Colon (tissue), 2 donors: ENCODE measurements at regions not wholly inside any gene's neighbourhood (a gene's known extent, or its start where the extent isn't known, plus 50 kb on each side); places are given as distances from the start of the nearest gene placed in this dataset.
"Not testable (repeated sequence)": the region's sequence is repeated elsewhere in the genome, so short reads cannot be mapped to it uniquely, and the experiment has no call there.

Experiments
- FAIRE-seq: peaks from 2 replicates; lab custom pipeline; 2012; peaks lifted over from hg19 to GRCh38; lab: Jason Lieb, UNC
- donor health status: control.
- donor health status: control.

DNA sequence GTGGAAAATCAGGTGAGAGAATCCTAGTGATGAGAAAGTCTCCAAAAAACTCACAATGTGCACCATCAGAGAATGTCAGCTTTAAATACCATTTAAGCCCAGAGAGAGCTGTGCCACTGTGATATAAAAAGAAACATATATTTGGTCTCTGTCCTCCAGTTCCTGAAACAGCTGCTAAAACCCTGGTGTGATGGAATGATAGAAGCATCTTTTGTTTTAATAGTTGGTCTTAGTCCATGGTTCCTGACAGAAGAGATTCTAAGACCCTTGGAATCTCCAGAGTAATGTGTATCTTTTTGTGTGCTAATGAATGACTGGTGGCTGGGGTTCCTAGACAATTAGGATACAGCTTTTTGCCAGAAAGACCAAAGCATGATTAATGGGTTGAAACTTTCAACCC lies 302.8 kb upstream of the B3GALT2 start:
- no peak for FAIRE-seq

DNA sequence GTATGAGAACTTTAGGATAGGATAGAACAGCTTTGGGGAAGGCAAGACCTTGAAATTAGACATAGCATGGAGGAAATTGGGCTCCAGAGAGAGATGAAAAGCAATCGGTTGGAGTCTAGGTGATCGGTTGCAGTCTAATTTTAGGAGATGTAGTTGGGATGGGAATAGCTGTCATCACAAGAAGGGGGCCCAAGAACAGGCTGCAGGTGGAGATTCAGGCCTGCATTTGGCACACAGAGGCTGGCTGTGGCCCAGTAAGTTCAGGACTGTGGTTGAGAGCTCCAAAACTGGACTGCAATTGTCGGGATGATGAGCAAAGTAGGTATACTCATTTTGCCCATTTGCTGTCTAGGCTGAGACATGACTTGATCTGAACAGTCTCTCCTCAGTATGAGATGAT lies 301.3 kb upstream of the B3GALT2 start:
- no peak for FAIRE-seq

DNA sequence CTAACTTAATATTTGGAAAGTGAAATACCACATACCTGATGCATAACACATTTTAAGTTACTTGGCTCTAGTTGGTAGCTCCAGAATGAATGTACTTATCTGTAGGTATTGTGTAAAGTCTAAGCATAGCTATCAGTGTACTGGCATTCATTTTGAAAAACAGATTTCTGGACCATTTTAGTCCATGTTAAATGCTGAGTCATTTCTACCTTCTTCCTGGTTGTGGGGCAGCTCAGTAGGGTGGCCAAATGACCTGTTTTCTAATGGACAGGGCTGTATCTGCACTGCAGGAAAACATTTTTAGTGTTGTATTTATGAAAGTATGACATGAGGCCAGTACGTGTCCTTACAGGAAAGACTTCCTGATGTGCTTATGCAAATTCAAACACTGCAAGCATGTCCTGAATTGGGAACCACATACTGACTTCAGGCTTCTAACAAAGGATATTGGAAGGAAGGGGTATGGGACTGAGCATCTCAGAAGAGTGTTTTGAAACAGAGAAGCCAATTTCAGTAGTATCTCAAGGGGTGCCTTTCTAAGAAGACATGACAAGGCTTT lies 300.3 kb upstream of the B3GALT2 start:
- FAIRE-seq = no peak

DNA sequence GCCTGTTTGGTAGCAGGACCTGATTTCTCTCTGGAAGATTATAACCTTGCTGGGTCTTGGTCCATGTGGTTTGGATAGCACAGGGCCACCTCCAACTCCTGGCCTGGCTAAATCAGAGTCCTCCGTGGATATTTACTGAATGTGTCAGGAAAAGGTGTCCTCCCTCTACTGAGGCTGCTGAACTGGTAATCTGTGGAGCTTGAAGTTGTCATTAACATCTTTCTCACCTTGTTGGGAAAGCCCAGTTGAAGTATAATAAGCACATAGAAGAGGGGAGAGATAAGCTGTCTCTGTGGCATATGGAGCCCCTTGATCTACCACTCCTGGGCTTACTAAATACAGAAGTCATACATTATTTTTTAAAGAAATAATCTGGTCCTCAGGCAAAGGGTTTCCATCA lies 294.3 kb upstream of the B3GALT2 start:
- no peak for FAIRE-seq

DNA sequence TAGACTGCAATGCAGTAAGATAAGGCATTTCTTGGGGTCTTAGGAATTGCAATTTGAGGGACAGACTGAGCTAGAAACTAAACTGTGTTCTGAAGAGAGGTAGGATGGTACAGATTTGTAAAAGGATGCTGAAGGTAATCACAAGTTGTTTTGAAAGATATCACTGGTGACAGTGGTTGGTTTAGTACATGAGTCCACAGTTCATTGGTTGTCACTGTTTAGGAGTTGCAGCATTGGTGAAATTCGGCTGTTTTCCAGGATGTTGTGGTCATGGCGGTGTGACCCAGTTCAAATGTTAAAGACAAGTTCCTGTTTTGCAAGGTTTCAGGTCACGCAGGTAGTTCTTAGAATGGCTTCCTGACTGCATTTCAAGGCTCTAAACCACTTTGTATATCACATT lies 292.8 kb upstream of the B3GALT2 start:
- FAIRE-seq = no peak

DNA sequence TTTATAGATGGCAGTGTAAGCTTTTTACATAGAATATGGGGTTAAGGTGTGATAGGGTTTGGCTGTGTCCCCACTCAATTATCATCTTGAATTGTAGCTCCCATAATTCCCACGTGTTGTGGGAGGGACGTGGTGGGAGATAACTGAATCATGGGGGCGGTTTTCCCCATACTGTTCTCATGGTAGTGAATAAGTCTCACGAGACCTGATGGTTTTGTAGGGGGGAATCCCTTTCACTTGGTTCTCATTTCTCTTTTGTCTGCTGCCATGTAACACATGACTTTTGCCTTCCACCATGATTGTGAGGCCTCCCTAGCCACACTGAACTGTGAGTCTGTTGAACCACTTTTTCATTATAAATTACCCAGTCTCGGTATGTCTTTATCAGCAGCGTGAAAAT lies 290.3 kb upstream of the B3GALT2 start:
- no peak for FAIRE-seq

DNA sequence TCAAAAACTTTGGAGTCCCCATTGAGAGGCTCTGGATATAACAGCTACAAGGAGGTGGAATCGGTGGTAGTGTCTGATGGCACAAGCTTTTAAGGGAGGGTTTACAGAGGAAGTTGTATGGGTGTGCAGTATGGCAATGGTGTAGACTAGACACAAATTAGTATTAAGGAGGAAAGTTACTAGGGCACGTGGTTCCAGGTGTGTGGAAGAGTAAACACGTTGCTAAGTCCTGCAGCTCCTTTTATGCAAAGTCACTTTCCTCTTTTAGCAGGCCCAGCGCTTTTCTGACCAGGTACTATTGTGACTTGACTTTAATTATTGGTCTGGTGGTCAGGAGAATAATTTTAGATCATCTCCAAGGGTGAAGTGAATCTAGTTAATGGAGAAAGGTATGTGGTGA lies 287.5 kb upstream of the B3GALT2 start:
- FAIRE-seq = no peak

DNA sequence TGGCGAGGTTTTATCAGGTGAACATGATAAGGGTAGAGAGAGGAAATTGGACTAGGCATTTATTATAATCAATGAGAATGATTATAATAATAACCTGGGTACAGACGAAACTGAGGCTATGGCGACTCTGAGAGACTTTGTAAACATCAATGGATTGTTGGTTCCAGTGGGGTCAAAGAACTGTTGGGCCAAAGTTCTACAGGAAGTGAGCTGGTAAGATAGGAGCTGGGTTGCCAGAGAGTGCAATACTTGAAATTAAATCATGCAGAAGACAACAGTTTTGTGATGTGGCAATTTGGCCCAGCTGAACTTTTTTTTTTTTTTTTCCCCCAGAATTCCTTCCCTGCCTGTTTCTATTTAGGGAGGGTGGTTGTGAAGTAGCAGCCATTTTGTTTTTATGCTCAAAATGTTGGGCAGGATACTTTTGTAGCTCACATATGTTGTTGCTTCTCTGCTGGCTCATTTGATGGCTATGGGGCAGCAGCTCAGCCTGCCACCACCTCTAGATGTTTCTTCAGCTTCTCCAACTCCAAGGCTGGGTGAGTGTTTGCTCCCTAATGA lies 286.5 kb upstream of the B3GALT2 start:
- no peak for FAIRE-seq

DNA sequence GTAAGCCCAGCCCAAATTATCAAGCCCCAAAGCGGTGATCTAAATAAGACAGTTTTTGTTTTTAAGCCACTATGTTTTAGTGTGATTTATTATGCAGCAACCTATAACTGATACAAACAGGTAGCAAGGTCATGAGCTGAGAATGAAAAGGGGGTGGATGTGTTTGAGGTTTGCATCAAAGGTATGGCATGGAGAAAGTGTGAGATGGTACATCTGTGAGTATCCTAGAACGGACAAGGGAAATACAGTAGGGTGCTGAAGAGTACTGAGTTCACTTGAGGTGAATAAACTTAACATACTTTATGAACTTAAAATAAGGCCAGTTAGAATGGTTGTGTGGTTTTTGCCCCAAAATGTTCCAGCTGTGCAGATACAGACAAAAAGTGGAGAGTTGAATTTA lies 286.0 kb upstream of the B3GALT2 start:
- no peak for FAIRE-seq

DNA sequence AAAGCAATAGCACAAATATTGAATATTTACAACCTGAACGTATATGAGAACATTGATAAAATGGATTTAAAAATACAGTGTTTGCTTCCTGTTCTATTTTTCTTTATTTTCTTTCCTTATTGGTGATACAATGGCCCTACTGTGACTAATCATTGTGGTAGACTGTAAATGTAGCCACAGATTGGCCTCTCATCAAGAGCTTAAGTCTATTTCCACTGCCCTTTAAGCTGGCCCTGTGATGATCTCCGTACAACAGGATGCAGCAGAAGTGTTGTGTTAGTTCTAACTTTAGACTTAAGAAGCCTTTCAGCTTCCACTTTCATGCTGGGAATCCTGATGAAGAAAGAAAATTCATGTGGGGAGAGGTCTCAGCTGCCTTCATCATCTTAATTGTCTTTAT lies 285.6 kb upstream of the B3GALT2 start:
- FAIRE-seq = no peak

DNA sequence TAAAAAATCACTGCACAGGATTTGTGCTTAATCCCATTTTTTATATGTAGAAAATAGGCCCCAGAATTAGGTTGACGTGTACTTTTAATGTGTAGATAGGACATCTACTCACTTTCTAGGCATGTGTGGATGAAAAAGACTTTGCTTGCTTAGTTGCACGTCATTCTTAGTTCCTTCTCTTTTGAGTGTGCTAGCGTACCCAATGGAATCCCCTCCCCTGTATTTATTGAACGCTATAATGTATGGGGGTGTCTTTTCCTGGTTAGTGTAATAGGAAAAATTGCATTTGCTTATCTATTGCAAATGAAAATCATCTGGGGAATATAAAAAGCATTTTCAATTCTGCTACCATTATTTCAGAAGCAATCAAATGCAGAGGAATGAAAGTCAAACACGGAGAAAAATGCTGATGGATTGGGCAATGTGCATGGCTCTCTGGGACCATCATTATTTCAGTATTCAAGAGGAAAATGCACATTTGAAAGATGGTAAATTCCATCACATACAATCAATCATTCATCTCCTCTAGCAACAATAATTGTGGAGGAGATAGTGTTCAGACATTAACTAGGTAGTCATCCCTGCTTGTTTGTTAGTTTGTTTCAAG lies 277.0 kb upstream of the B3GALT2 start:
- no peak for FAIRE-seq

DNA sequence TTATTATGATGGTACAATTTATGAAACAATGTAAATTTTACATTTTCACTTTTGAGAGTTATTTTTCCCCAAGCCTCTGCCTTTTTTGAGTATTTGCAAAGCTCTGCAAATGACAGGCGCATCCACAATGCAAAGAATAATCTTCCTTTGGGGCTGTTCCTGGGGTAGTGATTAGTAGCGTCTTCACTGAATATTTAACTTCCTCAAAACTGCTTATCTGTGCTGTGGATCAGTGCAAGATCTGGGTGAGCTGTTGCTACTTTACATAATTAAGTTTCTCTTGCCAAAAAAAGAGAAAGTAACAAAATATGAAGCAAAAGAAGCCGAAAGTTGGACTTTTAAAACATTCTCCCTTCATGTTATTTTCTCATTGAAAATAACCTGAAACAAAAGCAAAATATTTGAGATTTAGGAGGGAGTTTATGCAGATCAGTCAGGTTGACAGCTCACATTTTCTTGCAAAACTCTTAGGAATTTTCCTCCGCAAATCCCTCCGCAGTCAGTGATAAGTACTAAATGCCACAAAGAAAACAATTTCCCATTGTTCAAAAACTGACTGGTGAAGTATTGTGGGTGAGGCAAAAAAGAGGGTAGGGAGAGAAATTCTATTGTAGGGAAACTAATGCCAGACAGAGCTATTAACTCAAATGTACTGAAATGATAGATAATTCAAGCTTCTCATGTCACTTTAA lies 276.4 kb upstream of the B3GALT2 start:
- no peak for FAIRE-seq

DNA sequence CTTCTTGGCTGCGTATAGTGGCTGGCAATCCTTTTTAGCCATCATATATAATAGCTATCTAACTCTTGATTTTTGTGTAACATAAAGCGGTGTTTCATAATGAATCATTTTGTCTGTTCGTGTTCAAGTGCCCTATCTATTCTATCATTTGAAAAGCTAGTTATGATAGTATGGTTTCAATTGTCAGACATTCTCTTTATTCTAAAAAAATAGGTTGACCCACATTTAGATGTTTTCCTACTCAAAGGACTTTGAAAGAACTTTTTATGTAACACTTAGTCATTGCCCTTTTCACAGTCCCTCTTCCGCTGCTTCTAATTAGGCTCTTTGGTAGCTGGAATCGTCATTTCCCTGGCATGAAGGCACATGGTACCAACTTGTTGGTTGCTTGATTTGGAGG lies 272.2 kb upstream of the B3GALT2 start:
- no peak for FAIRE-seq

DNA sequence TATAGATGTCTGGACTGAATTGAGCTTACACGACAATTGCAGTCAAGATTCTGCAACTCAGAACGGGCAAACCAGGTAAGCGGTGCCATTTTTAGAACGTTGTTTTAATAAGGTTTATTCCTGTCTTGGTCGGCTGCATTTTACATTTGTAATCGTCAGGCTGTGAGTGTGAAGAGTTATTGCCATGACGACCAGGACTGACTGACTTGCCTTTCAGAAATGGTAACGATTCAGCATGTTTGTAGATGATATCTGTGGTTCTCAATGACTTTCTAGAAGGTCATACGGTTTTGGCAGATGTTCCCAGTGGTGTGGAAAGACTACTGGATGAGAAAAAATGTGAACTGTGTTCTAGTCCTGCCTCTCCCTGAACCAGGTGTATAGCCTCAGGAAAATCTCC lies 271.3 kb upstream of the B3GALT2 start:
- no peak for FAIRE-seq

DNA sequence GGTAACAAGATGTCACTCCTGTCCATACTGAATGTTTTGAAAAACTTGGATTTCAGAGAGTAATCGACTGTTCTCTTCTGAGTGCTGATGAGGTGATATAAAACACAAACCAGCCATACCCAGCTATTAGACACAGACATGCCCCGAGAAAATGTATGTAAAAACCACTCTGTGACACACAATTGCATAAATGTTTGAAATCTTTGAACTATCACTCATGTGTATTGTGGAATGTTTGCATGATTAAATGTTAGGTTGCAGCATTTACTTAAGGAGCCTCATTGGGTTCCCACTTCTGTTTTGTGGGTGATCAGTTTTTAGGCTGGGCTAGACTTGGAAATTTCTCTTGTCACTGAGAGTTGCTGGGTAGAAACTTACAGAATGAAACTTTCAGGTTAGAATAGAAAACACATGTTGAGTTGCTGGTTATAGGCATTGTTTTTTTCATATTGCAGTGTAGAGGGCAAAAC lies 270.4 kb upstream of the B3GALT2 start:
- no peak for FAIRE-seq

DNA sequence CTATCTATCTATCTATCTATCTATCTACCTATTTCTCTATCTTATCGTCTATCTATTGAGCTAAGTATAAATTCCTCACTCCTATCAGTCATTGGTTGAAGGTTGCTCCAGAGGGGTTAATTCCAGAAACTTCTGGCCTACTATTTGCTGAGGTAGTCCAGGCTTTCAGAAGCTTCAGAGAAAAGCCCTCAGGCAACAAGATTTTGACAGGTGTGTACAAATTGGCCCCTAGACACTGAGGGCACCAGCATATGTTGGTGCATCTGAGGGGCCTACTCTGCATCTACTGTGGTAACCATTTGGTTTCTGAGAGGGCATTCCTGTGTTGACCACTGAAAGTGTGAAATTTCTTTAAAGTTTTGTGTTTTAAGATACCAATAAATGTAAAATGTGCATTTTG lies 265.2 kb upstream of the B3GALT2 start:
- FAIRE-seq = no peak

DNA sequence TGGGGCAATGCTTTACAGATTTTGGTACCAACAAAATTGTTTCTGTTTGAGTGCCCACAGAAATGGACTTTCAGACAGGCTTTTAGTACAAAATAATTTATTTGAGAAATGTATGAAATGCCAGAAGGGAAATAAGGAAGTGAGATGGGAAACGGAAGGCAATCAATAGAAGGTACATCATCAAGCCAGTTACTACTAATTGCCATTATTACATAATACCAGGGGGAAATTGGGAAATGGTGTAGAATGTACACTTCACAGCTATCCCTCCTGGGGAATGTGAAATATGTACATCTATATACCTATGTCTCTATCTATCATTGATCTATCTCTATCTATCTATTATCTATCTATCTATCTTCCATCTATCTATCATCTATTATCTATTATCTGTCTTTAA lies 264.6 kb upstream of the B3GALT2 start:
- FAIRE-seq = no peak

DNA sequence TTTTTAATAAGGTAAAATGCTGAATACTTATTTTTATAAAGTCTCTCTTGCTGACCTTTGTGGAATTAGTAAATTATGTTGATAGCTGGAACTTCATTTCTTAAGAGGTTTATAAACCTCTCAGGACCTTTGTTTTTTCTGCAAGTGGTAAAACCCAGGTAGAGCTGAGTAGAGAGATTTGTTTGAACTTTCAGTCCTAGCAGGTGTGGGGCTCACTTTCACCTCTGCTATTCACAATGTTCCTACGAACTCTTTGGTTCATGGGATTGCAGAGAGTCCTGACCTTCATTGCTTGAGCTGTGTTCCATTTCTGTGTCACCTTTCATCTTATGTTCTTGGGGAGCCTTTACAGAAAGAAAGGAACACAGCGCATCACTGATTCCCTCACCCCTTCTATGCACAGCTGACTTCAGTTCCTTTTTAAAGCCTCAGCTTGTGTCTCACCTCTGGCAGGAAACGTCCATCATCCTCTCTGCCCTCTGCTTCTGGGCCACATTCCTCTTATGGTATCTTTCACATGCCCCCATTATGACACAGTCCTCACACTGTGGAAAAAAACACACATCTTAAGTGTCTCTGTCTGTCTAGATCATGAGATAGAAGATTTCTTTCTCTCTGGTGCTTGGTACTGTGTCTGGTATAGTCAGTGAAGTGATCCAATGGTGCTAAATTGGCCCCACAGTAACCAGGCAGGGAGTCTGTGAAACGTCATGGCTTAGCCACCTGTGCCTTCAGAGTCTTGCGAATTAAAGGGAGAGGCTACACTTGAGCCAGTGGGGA lies 262.5 kb upstream of the B3GALT2 start:
- FAIRE-seq = no peak

DNA sequence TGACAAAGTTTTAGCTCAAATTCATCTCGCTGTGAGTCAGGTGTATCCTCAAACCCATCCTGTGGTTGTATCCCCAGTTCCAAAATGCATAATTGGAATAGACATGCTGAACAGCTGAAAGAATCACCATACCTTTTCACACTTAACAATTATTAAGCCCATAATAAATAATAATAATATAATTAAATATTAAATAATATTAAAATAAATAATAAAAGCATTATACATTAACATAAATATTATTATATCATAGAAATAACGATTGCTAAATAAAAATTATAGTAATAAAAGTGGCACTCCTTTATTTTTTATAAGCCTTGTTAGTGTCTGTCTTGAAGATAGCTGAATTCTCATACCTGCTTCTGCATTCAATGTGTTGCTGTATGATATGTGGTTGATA lies 257.5 kb upstream of the B3GALT2 start:
- FAIRE-seq = peak; percentile 31

DNA sequence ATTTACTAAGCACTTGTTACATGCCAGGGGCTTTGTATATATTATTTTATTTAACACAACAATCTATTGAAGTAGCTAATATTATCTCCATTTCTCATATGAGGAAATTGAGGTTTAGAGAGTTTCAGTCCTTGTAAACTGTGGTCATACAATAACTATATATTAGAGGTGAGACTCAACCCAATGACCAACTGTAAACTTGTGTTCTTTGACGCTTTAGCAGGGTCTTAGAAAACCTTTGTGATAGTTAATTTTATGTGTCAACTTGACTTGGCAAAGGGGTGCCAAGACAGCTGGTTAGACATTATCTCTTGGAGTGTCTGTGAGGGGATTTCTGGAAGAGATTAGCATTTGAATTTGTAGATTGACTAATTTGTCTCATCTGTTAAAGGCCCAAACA lies 252.4 kb upstream of the B3GALT2 start:
- FAIRE-seq = no peak

DNA sequence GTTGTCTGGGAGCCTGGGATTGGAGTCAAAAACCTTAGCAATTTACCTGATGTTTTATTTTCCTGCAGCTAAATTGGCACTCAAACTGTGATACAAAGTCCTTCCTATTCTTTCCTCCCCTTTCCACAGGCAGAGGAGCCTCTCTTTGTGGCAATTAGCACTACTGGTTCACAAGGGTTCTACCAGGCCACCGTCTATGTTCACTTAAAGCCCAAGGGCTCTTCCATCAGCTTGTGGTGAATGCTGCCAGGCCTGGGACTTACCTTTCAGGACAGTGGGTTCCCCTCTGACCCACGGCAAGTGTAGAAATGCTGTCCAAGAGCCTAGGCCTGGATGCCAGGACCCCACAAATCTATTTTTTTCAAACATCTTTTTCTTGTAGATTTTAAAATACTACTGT lies 251.9 kb upstream of the B3GALT2 start:
- FAIRE-seq = no peak

DNA sequence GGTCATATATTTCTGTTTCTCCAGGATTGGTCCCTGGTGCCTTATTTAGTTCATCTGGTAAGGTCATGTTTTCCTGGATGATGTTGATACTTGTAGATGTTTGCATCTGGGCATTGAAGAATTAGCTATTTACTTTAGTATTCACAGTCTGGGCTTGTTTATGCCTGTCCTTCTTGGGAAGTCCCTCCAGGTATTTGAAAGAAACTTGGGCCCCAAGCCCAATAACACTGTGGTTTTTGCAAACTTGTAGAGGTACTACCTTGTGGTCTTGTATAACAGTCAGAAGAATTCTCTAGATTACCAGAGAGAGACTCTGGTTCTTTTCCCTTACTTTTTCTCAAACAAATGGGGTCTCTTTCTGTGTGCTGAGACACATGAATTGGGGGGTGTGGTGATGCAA lies 251.4 kb upstream of the B3GALT2 start:
- no peak for FAIRE-seq

DNA sequence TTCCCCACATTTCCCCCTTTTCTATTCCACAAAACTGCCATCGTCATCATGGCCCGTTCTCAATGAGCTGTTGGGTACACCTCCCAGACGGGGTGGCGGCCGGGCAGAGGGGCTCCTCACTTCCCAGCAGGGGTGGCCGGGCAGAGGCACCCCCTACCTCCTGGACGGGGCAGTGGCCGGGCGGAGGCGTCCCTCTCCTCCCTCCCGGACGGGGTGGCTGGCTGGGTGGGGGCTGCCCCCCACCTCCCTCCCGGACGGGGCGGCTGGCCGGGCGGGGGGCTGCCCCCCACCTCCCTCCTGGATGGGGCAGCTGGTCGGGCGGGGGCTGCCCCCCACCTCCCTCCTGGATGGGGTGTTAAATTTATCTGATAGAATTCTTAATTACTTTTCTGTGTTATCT lies 250.9 kb upstream of the B3GALT2 start:
- not testable (repeated sequence) for FAIRE-seq
